GM12873 (cell line): ENCODE measurements at regions not wholly inside any gene's neighbourhood (a gene's known extent, or its start where the extent isn't known, plus 50 kb on each side); places are given as distances from the start of the nearest gene placed in this dataset.

ENCODE experiments used
- TF ChIP-seq, protein P1 (sequence below): IDR thresholded peaks from 2 replicates; pipeline ENCODE4 v1.5.1; 2012; ENCODE audit warnings: low read depth, mild to moderate bottlenecking, moderate library complexity, low read length, control low read depth; ENCODE audit not compliant: insufficient read depth; ENCODE audit errors: missing control alignments

GRCh38 chrX:9341291-9342201 lies 123.3 kb upstream of the TBL1X start:
- TF ChIP-seq, protein P1, sequence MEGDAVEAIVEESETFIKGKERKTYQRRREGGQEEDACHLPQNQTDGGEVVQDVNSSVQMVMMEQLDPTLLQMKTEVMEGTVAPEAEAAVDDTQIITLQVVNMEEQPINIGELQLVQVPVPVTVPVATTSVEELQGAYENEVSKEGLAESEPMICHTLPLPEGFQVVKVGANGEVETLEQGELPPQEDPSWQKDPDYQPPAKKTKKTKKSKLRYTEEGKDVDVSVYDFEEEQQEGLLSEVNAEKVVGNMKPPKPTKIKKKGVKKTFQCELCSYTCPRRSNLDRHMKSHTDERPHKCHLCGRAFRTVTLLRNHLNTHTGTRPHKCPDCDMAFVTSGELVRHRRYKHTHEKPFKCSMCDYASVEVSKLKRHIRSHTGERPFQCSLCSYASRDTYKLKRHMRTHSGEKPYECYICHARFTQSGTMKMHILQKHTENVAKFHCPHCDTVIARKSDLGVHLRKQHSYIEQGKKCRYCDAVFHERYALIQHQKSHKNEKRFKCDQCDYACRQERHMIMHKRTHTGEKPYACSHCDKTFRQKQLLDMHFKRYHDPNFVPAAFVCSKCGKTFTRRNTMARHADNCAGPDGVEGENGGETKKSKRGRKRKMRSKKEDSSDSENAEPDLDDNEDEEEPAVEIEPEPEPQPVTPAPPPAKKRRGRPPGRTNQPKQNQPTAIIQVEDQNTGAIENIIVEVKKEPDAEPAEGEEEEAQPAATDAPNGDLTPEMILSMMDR = no peak

- TF ChIP-seq, protein P1 = no peak
Measured at GRCh38 chrX:9342561-9343051, 122.3 kb upstream of the TBL1X start.

- TF ChIP-seq, protein P1 = no peak
Measured at GRCh38 chrX:9343971-9344370, 120.9 kb upstream of the TBL1X start.

GRCh38 chrX:9345957-9346356 lies 118.9 kb upstream of the TBL1X start:
- TF ChIP-seq, protein P1 = no peak

DNA sequence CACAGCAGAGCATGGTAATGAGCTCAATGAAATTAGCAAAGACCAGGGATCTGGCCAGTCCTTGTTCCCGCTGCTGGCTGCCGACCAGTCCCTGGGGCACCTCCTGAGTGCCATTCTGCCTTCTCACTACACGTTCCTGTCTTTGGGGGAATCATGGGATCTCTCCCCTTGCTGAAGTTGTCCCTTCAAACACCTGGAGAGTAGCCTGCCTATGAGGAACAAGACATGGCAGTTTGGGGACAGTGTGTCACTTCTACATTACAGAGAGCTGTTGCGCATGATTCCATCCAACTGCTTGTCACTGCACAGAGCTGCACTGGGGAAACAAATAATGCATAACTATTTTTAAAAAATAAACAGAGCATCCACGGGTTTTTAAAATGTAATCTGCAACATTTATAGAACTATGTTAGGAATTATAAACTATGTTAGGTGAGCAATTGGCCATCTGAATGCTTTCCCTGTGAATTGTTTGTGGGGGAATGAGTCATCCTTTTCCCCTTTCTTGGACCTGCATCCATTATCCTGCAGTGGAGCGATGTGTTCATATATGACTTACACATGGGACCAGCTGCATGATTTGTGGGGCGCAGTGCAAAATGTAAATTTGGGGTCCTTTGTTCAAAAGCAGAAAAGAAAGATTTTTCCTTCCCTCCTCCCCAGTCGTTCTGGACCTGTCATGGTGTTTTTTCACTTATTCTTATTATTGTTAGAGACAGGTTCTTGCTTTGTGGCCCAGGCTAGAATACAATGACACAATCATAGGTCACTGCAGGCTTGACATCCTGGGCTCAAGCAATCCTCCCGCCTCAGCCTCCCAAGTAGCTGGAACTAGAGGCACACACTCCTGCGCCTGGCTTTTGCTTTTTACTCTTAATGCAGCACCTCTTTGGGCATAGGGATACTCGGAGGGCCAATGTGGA lies 115.0 kb upstream of the TBL1X start:
- TF ChIP-seq, protein P1 = no peak

- TF ChIP-seq, protein P1 = no peak
Measured at GRCh38 chrX:9351126-9351525, 113.7 kb upstream of the TBL1X start.

DNA sequence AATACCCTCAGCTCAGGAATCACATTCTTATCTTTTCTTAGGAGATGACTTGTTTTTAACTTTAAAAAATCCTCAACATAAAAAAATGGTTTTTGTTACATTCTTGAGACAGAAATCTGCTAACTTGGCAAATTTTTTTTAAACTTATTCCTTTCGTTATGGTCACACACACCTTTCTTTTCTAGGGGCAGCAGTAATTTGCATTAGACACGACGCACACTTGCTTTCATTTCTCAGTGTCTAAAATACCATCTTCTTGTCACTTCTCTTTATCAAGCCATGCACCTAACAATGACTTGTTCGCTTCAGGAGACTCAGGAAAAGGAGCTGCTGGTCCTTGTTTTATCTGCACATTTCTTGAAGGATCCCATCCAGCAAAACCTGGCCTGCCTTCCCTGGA lies 112.6 kb upstream of the TBL1X start:
- TF ChIP-seq, protein P1 = no peak
